Aorta (tissue), 5 donors: ENCODE measurements at regions not wholly inside any gene's neighbourhood (a gene's known extent, or its start where the extent isn't known, plus 50 kb on each side); places are given as distances from the start of the nearest gene placed in this dataset.

Experiments
- ATAC-seq: fragments of 200-7000 bp; cut with Tn5 transposase; one replicate; pipeline ENCODE4 v1.9.1; 2022; ENCODE audit warnings: moderate library complexity; ENCODE audit not compliant: low FRiP score
- DNase-seq, 2 donors: peaks; one replicate each; pipeline ENCODE4 v3.0.0-alpha.2; 2020
- H3K27ac ChIP-seq, 2 donors: one replicate each; pipeline ENCODE4 v1.5.1; 2013; ENCODE audit warnings: low read length in 2 of 2, mild to moderate bottlenecking in 2 of 2, moderate library complexity in 2 of 2, control low read depth in 1 of 2, inconsistent platforms in 1 of 2, low read depth in 1 of 2
- H3K27me3 ChIP-seq, 2 donors: one replicate each; pipeline ENCODE4 v1.6.1; 2013; ENCODE audit warnings: control low read depth in 1 of 2, low read length in 1 of 2, mild to moderate bottlenecking in 1 of 2, moderate library complexity in 1 of 2; ENCODE audit not compliant: insufficient read depth in 2 of 2, control insufficient read depth in 1 of 2
- H3K36me3 ChIP-seq, 2 donors: one replicate each; pipeline ENCODE4 v1.6.1; 2013; ENCODE audit warnings: control low read depth in 1 of 2, low read length in 1 of 2, mild to moderate bottlenecking in 1 of 2; ENCODE audit not compliant: insufficient read depth in 2 of 2, control insufficient read depth in 1 of 2
- H3K4me1 ChIP-seq, 2 donors: one replicate each; pipeline ENCODE4 v1.6.1; 2013; ENCODE audit warnings: low read length in 2 of 2, control low read depth in 1 of 2, mild to moderate bottlenecking in 1 of 2, moderate library complexity in 1 of 2; ENCODE audit not compliant: insufficient read depth in 2 of 2, control insufficient read depth in 1 of 2
- H3K4me3 ChIP-seq, 2 donors: one replicate each; pipeline ENCODE4 v1.5.1; 2013; ENCODE audit warnings: low read length in 2 of 2, control low read depth in 1 of 2, mild to moderate bottlenecking in 1 of 2
- H3K9me3 ChIP-seq: one replicate; pipeline ENCODE4 v1.6.1; 2013; ENCODE audit warnings: mild to moderate bottlenecking, low read length; ENCODE audit not compliant: control insufficient read depth
- WGBS, 2 donors: extraction: QIAGEN DNeasy Blood & Tissue Kit; methylation state at CpG; one replicate each; pipeline ENCODE4 v1.1.7; 2013; 5-methylcytosine and 5-hydroxymethylcytosine counted together
- intact Hi-C, 2 donors: fragments of 100-400 bp; cut with DNase I; formaldehyde crosslinking; loops; one replicate each; pipeline versions ENCODE4 v1.14.2 to v1.15.0; 2022
- donor health status: healthy with polysubstance abuse.
- donor health status: Bipolar disorder and iron deficiency.
- donor health status: DM: no; HTN: no; CAD: no.
- donor health status: DM: no; HTN: no; CAD: no.
- donor health status: DM: yes; HTN: yes; CAD: no.

GRCh38 chr2:120520929-120521912, 175.3 kb downstream of the INHBB start:
- intact Hi-C loops: loop anchor here (5.0 to 10.0 kb wide), 2 partner anchors 174 to 176 kb away; partner anchors contain the start of gene INHBB (in 2 of the 2)

GRCh38 chr2:120522151-120522751, 176.3 kb downstream of the INHBB start:
- no peaks in the 10 kb centered on the region for H3K36me3 ChIP-seq
- H3K9me3 ChIP-seq: no peaks in the 10 kb centered on the region
- H3K4me3 ChIP-seq: no peak overlapping the region
- 70 to 73% methylated on average over 32 to 33 of the region's 33 CpGs for WGBS, 2 donors
- intact Hi-C loops: loop anchor here (5.0 to 10.0 kb wide), 2 partner anchors 175 to 177 kb away; partner anchors contain the start of gene INHBB (in 2 of the 2)
- ATAC-seq (no peak), DNase-seq (peak in 1 of 2 donors; percentile 64)
- H3K4me1 ChIP-seq: no peaks in the 10 kb centered on the region
- H3K27ac ChIP-seq: no peak overlapping the region
- H3K27me3 ChIP-seq: no peaks in the 10 kb centered on the region

More at GRCh38 chr2:120520929-120521912, 175.3 kb downstream of the INHBB start:
- Histone ChIP-seq H3K9me3 (no peaks in the 10 kb centered on the region), H3K4me1 (no peaks in the 10 kb centered on the region), H3K27me3 (no peaks in the 10 kb centered on the region), H3K36me3 (no peaks in the 10 kb centered on the region), H3K27ac (no peak overlapping the region), H3K4me3 (no peak overlapping the region)
- ATAC-seq (no peak), DNase-seq (peak in 1 of 2 donors; percentile 82)
- WGBS, 2 donors: 59% methylated on average over 13 of the region's 13 CpGs

- no peak overlapping the region for H3K4me3 ChIP-seq
- ATAC-seq (no peak), DNase-seq (peak in 1 of 2 donors; percentile 58)
- H3K9me3 ChIP-seq: no peaks in the 10 kb centered on the region
- intact Hi-C loops: loop anchor here (5.0 to 10.0 kb wide), 2 partner anchors 176 to 179 kb away; partner anchors contain the start of gene INHBB (in 2 of the 2)
- H3K27ac ChIP-seq: no peak overlapping the region
- no peaks in the 10 kb centered on the region for H3K27me3 ChIP-seq
- no peaks in the 10 kb centered on the region for H3K36me3 ChIP-seq
- WGBS, 2 donors: 96 to 97% methylated on average over 5 of the region's 5 CpGs
- H3K4me1 ChIP-seq: no peaks in the 10 kb centered on the region
Measured at GRCh38 chr2:120523766-120524165, 177.8 kb downstream of the INHBB start.

GRCh38 chr2:120524174-120524573, 178.2 kb downstream of the INHBB start:
- H3K27me3 ChIP-seq: no peaks in the 10 kb centered on the region
- DNase-seq (peak in 1 of 2 donors; percentile 72), ATAC-seq (no peak)
- H3K4me1 ChIP-seq: no peaks in the 10 kb centered on the region
- no peaks in the 10 kb centered on the region for H3K9me3 ChIP-seq
- intact Hi-C loops: loop anchor here (5.0 to 10.0 kb wide), 2 partner anchors 177 to 179 kb away; partner anchors contain the start of gene INHBB (in 2 of the 2)
- no peak overlapping the region for H3K27ac ChIP-seq
- no peak overlapping the region for H3K4me3 ChIP-seq
- WGBS, 2 donors: 94 to 95% methylated on average over 9 of the region's 9 CpGs
- no peaks in the 10 kb centered on the region for H3K36me3 ChIP-seq

- no peak overlapping the region for H3K27ac ChIP-seq
- peak in 1 of 2 donors; percentile 84 for DNase-seq
- no peaks in the 10 kb centered on the region for H3K4me1 ChIP-seq
- no peaks in the 10 kb centered on the region for H3K9me3 ChIP-seq
- no peak overlapping the region for H3K4me3 ChIP-seq
- intact Hi-C loops: loop anchor here in 1 of 2 donors (10.0 kb wide), 1 partner anchor 181 kb away; the partner anchor contains the start of gene INHBB
- H3K36me3 ChIP-seq: no peaks in the 10 kb centered on the region
- WGBS, 2 donors: 73 to 79% methylated on average over 18 of the region's 18 CpGs
- no peaks in the 10 kb centered on the region for H3K27me3 ChIP-seq
- no peak for ATAC-seq
Measured at GRCh38 chr2:120525056-120526046, 179.4 kb downstream of the INHBB start.

- Histone ChIP-seq H3K9me3 (no peaks in the 10 kb centered on the region), H3K4me3 (no peak overlapping the region), H3K27ac (no peak overlapping the region), H3K4me1 (no peaks in the 10 kb centered on the region), H3K27me3 (no peaks in the 10 kb centered on the region), H3K36me3 (no peaks in the 10 kb centered on the region)
- WGBS, 2 donors: 81 to 84% methylated on average over 16 of the region's 16 CpGs
- ATAC-seq: no peak
- intact Hi-C loops: loop anchor here in 1 of 2 donors (10.0 kb wide), 1 partner anchor 181 kb away; the partner anchor contains the start of gene INHBB
- DNase-seq: peak in 1 of 2 donors; percentile 76
Measured at GRCh38 chr2:120526047-120526562, 180.2 kb downstream of the INHBB start.

- Histone ChIP-seq H3K36me3 (no peaks in the 10 kb centered on the region), H3K9me3 (no peaks in the 10 kb centered on the region), H3K27ac (no peak overlapping the region), H3K4me1 (no peaks in the 10 kb centered on the region), H3K4me3 (no peak overlapping the region), H3K27me3 (no peaks in the 10 kb centered on the region)
- ATAC-seq (no peak), DNase-seq (peak in 1 of 2 donors; percentile 68)
- 90 to 93% methylated on average over 18 of the region's 18 CpGs for WGBS, 2 donors
- intact Hi-C loops: loop anchor here in 1 of 2 donors (10.0 kb wide), 1 partner anchor 182 kb away; the partner anchor contains the start of gene INHBB
Measured at GRCh38 chr2:120526997-120527945, 181.3 kb downstream of the INHBB start.
